ENCODE measurements at regions not wholly inside any gene's neighbourhood (a gene's known extent, or its start where the extent isn't known, plus 50 kb on each side); places are given as distances from the start of the nearest gene placed in this dataset.

GRCh38 chr2:238638982-238639628, 208.8 kb upstream of the TWIST2 start:
- no peak for DNase-seq

- no peak for DNase-seq
Observed at GRCh38 chr2:238640486-238640885, 207.4 kb upstream of the TWIST2 start.

- DNase-seq = no peak
Observed at GRCh38 chr2:238642973-238643372, 204.9 kb upstream of the TWIST2 start.

- no peak for DNase-seq
Observed at GRCh38 chr2:238643400-238643907, 204.4 kb upstream of the TWIST2 start.

GRCh38 chr2:238644095-238645081, 203.5 kb upstream of the TWIST2 start:
- no peak for DNase-seq

- DNase-seq = no peak
Observed at GRCh38 chr2:238645095-238645494, 202.8 kb upstream of the TWIST2 start.

GRCh38 chr2:238645716-238646115, 202.2 kb upstream of the TWIST2 start:
- DNase-seq = no peak

GRCh38 chr2:238646281-238646680, 201.6 kb upstream of the TWIST2 start:
- no peak for DNase-seq

GRCh38 chr2:238646803-238647202, 201.1 kb upstream of the TWIST2 start:
- no peak for DNase-seq

- DNase-seq = no peak
Observed at GRCh38 chr2:238649123-238649522, 198.8 kb upstream of the TWIST2 start.

- no peak for DNase-seq
Observed at GRCh38 chr2:238649936-238650518, 197.9 kb upstream of the TWIST2 start.

GRCh38 chr2:238650536-238650935, 197.3 kb upstream of the TWIST2 start:
- no peak for DNase-seq

GRCh38 chr2:238651306-238652052, 196.4 kb upstream of the TWIST2 start:
- DNase-seq = no peak

- no peak for DNase-seq
Observed at GRCh38 chr2:238652053-238652770, 195.7 kb upstream of the TWIST2 start.

GRCh38 chr2:238652771-238653157, 195.1 kb upstream of the TWIST2 start:
- no peak for DNase-seq

GRCh38 chr2:238653431-238654109, 194.3 kb upstream of the TWIST2 start:
- no peak for DNase-seq

- no peak for DNase-seq
Observed at GRCh38 chr2:238654479-238655197, 193.2 kb upstream of the TWIST2 start.

GRCh38 chr2:238655198-238655860, 192.6 kb upstream of the TWIST2 start:
- no peak for DNase-seq

GRCh38 chr2:238655974-238656722, 191.7 kb upstream of the TWIST2 start:
- DNase-seq = no peak
